Endothelial cell (in vitro differentiated cells): ENCODE measurements at regions not wholly inside any gene's neighbourhood (a gene's known extent, or its start where the extent isn't known, plus 50 kb on each side); places are given as distances from the start of the nearest gene placed in this dataset.

Source experiments
- DNase-seq: peaks from one replicate; pipeline ENCODE4 v3.0.0; 2021; ENCODE audit warnings: low spot score
- H3K27ac Mint-ChIP-seq: one replicate; pipeline ENCODE4 v1.8.0; 2021; ENCODE audit warnings: mixed read lengths, inconsistent platforms; ENCODE audit not compliant: unreplicated experiment
- H3K27me3 Mint-ChIP-seq: one replicate; pipeline ENCODE4 v1.8.0; 2021; ENCODE audit warnings: mild to moderate bottlenecking, moderate library complexity, mixed read lengths, inconsistent platforms; ENCODE audit not compliant: unreplicated experiment
- H3K36me3 Mint-ChIP-seq: one replicate; pipeline ENCODE4 v1.8.0; 2021; ENCODE audit warnings: mild to moderate bottlenecking, low read depth, mixed read lengths, inconsistent platforms; ENCODE audit not compliant: unreplicated experiment
- H3K4me1 Mint-ChIP-seq: one replicate; pipeline ENCODE4 v1.8.0; 2021; ENCODE audit warnings: mild to moderate bottlenecking, mixed read lengths, inconsistent platforms; ENCODE audit not compliant: unreplicated experiment
- H3K4me3 Mint-ChIP-seq: one replicate; pipeline ENCODE4 v1.8.0; 2021; ENCODE audit warnings: mild to moderate bottlenecking, mixed read lengths, inconsistent platforms; ENCODE audit not compliant: unreplicated experiment
- H3K9me3 Mint-ChIP-seq: one replicate; pipeline ENCODE4 v1.8.0; 2021; ENCODE audit warnings: mixed read lengths, inconsistent platforms; ENCODE audit not compliant: unreplicated experiment
- TF ChIP-seq, protein P1 (sequence below): fragments of 200-600 bp; sonication (generic); IDR thresholded peaks from one replicate; pipeline ENCODE4 v1.5.0; 2021; ENCODE audit warnings: antibody characterized with exemption; ENCODE audit not compliant: unreplicated experiment

DNA sequence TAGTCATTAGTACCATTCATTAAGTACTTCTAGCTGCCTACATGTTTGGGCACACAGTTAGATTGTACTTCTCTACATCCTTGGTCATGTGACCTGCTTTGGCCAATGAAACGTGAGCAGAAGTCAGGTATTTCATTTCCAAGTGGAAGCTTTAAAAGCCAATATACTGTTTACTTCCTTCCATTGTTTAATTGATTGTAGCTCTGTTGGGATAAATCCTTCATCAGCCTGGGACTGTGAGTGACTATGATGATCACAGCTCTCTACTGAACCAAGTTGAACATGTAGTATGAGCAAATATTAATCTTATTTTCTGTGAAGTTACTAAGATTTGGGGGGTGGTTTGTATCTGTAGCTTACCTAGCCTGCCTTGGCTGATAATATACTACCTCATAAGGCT is 116.5 kb upstream of the ROPN1 start:
- H3K36me3 Mint-ChIP-seq = peaks cover 5% of the 10 kb centered on the region
- peaks cover 10% of the 10 kb centered on the region for H3K4me1 Mint-ChIP-seq
- no peaks in the 10 kb centered on the region for H3K9me3 Mint-ChIP-seq
- no peak for DNase-seq
- no peak overlapping the region for H3K27ac Mint-ChIP-seq
- no peak overlapping the region for H3K4me3 Mint-ChIP-seq
- peaks cover 2% of the 10 kb centered on the region for H3K27me3 Mint-ChIP-seq
- TF ChIP-seq, protein P1, sequence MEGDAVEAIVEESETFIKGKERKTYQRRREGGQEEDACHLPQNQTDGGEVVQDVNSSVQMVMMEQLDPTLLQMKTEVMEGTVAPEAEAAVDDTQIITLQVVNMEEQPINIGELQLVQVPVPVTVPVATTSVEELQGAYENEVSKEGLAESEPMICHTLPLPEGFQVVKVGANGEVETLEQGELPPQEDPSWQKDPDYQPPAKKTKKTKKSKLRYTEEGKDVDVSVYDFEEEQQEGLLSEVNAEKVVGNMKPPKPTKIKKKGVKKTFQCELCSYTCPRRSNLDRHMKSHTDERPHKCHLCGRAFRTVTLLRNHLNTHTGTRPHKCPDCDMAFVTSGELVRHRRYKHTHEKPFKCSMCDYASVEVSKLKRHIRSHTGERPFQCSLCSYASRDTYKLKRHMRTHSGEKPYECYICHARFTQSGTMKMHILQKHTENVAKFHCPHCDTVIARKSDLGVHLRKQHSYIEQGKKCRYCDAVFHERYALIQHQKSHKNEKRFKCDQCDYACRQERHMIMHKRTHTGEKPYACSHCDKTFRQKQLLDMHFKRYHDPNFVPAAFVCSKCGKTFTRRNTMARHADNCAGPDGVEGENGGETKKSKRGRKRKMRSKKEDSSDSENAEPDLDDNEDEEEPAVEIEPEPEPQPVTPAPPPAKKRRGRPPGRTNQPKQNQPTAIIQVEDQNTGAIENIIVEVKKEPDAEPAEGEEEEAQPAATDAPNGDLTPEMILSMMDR = no peak

DNA sequence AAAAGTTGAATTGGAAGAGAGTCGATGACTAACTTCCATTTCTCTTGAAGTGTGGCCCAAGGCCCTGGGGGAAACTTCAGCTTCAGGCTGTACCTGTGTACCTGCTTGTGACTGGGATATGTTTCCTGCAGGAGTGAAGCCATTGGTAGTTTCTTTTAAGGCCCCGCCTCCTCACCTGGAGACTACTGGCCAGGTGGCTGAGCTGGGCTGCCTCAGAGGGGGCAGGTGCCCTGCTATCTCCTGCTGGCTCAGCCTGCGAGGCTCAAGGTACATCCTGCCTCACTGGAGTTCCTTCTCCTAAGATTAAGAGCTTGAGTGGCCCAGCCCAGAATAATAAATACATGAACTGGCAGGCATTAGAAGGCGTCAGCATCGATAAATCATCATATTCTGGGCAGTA is 121.6 kb upstream of the ROPN1 start:
- no peaks in the 10 kb centered on the region for H3K9me3 Mint-ChIP-seq
- H3K4me1 Mint-ChIP-seq = peaks cover 48% of the 10 kb centered on the region
- no peak overlapping the region for H3K27ac Mint-ChIP-seq
- TF ChIP-seq, protein P1 = no peak
- no peak for DNase-seq
- peaks cover 5% of the 10 kb centered on the region for H3K27me3 Mint-ChIP-seq
- no peak overlapping the region for H3K4me3 Mint-ChIP-seq
- H3K36me3 Mint-ChIP-seq = peaks cover 24% of the 10 kb centered on the region

DNA sequence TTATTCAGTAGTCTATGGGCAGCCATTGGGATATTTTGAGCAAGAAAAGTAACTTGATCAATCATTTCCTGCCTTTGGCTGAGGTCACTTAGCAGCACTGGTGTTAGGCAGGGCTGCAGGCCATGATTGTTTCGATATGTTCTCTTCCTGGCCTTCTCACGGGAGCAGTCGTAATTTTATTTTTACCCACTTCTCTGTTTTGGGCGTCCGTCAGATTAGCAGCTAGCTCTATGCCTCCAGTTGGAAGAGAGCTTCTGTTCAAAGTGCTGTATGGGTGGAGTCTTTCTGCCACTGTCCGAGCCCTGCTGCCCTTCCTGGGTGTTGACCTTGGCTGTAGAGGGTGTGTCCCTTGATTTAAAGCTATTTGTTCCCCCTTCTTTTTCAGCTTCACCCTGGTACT is 123.4 kb upstream of the ROPN1 start:
- Mint-ChIP-seq H3K4me3 (no peak overlapping the region), H3K9me3 (no peaks in the 10 kb centered on the region), H3K36me3 (peaks cover 28% of the 10 kb centered on the region), H3K27me3 (peaks cover 5% of the 10 kb centered on the region), H3K27ac (no peak overlapping the region), H3K4me1 (peaks cover 60% of the 10 kb centered on the region)
- no peak for DNase-seq
- TF ChIP-seq, protein P1 = no peak

DNA sequence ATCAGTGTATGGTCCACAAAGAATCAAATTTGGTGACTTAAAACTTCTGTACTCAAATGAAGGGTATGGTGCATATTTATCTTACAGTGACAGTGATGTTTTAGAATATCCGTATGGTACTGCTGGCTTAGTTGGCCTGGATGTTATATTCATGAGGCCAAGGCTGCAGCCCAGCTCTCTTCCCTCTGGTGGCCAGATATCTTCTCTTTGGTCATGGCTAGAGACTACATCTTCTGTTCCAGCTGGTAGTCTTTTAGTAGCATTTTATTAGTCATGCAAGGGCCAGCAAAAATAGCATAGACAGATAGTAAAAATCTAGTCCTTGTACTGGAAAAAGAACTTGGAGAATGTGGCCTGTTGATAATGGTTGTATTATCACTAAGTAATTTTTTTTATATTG is 124.0 kb upstream of the ROPN1 start:
- no peak overlapping the region for H3K4me3 Mint-ChIP-seq
- H3K36me3 Mint-ChIP-seq = peaks cover 28% of the 10 kb centered on the region
- TF ChIP-seq, protein P1 = no peak
- no peak overlapping the region for H3K27ac Mint-ChIP-seq
- H3K4me1 Mint-ChIP-seq = peaks cover 60% of the 10 kb centered on the region
- H3K9me3 Mint-ChIP-seq = no peaks in the 10 kb centered on the region
- no peak for DNase-seq
- H3K27me3 Mint-ChIP-seq = peaks cover 5% of the 10 kb centered on the region

DNA sequence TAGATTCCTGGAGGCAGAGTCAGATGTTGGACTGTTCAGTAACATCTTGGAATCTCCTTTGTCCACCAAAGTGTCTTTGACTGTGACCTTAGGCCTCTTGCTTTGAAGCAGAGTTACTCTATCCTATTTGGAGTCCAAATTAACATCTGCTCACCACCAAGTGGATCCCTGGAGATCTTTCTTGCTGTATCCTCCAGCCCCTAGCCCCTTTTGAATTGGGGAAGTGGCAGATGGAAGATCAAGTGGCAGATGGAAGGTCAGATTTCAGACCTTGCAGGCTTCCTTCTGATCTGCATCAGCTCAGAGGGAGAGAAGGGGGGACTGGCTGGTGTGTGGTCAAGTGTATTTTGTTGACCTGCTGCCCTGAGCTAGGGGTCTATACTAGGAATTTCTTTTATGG is 125.0 kb upstream of the ROPN1 start:
- peaks cover 60% of the 10 kb centered on the region for H3K4me1 Mint-ChIP-seq
- peaks cover 25% of the 10 kb centered on the region for H3K36me3 Mint-ChIP-seq
- peaks cover 5% of the 10 kb centered on the region for H3K27me3 Mint-ChIP-seq
- TF ChIP-seq, protein P1 = no peak
- no peak overlapping the region for H3K27ac Mint-ChIP-seq
- no peak for DNase-seq
- H3K9me3 Mint-ChIP-seq = no peaks in the 10 kb centered on the region
- no peak overlapping the region for H3K4me3 Mint-ChIP-seq
